ENCODE measurements at regions not wholly inside any gene's neighbourhood (a gene's known extent, or its start where the extent isn't known, plus 50 kb on each side); places are given as distances from the start of the nearest gene placed in this dataset.
"Not testable (repeated sequence)": the region's sequence is repeated elsewhere in the genome, so short reads cannot be mapped to it uniquely, and the experiment has no call there.

- Histone ChIP-seq H3K9me3 (ENCODE audit: control insufficient read depth, low read length) (peaks cover 4% of the 10 kb centered on the region), H3K4me3 (ENCODE audit: low read length) (no peak overlapping the region), H3K9ac (ENCODE audit: low read length) (no peak overlapping the region), H3K4me1 (ENCODE audit: control insufficient read depth, insufficient read depth, low read length) (no peaks in the 10 kb centered on the region), H3K27me3 (replicated peaks; ENCODE audit: control insufficient read depth, insufficient read depth, low read length) (no peaks in the 10 kb centered on the region), H3K36me3 (ENCODE audit: control insufficient read depth, insufficient read depth, low read length, severe bottlenecking) (no peaks in the 10 kb centered on the region)
- no peak for DNase-seq (ENCODE audit: low read depth)
Measured at GRCh38 chr6:6091608-6092002, 84.9 kb upstream of the NRN1 start.

GRCh38 chr6:6090861-6091607 lies 84.3 kb upstream of the NRN1 start:
- Histone ChIP-seq H3K9me3 (ENCODE audit: control insufficient read depth, low read length) (peaks cover 4% of the 10 kb centered on the region), H3K36me3 (ENCODE audit: control insufficient read depth, insufficient read depth, low read length, severe bottlenecking) (no peaks in the 10 kb centered on the region), H3K4me3 (ENCODE audit: low read length) (no peak overlapping the region), H3K9ac (ENCODE audit: low read length) (no peak overlapping the region), H3K4me1 (ENCODE audit: control insufficient read depth, insufficient read depth, low read length) (no peaks in the 10 kb centered on the region), H3K27me3 (replicated peaks; ENCODE audit: control insufficient read depth, insufficient read depth, low read length) (no peaks in the 10 kb centered on the region)
- no peak for DNase-seq (ENCODE audit: low read depth)

GRCh38 chr6:6085928-6086668 lies 79.4 kb upstream of the NRN1 start:
- Histone ChIP-seq H3K36me3 (ENCODE audit: control insufficient read depth, insufficient read depth, low read length, severe bottlenecking) (no peaks in the 10 kb centered on the region), H3K4me3 (ENCODE audit: low read length) (no peak overlapping the region), H3K9me3 (ENCODE audit: control insufficient read depth, low read length) (peaks cover 4% of the 10 kb centered on the region), H3K9ac (ENCODE audit: low read length) (no peak overlapping the region), H3K4me1 (ENCODE audit: control insufficient read depth, insufficient read depth, low read length) (no peaks in the 10 kb centered on the region), H3K27me3 (replicated peaks; ENCODE audit: control insufficient read depth, insufficient read depth, low read length) (no peaks in the 10 kb centered on the region)
- no peak for DNase-seq (ENCODE audit: low read depth)

GRCh38 chr6:6080975-6081374 lies 74.2 kb upstream of the NRN1 start:
- Histone ChIP-seq H3K9ac (ENCODE audit: low read length) (no peak overlapping the region), H3K36me3 (ENCODE audit: control insufficient read depth, insufficient read depth, low read length, severe bottlenecking) (no peaks in the 10 kb centered on the region), H3K9me3 (ENCODE audit: control insufficient read depth, low read length) (no peaks in the 10 kb centered on the region), H3K4me3 (ENCODE audit: low read length) (no peak overlapping the region), H3K27me3 (replicated peaks; ENCODE audit: control insufficient read depth, insufficient read depth, low read length) (no peaks in the 10 kb centered on the region), H3K4me1 (ENCODE audit: control insufficient read depth, insufficient read depth, low read length) (no peaks in the 10 kb centered on the region)
- no peak for DNase-seq (ENCODE audit: low read depth)

- Histone ChIP-seq H3K9me3 (ENCODE audit: control insufficient read depth, low read length) (peaks cover 3% of the 10 kb centered on the region), H3K9ac (ENCODE audit: low read length) (no peak overlapping the region), H3K4me3 (ENCODE audit: low read length) (no peak overlapping the region), H3K4me1 (ENCODE audit: control insufficient read depth, insufficient read depth, low read length) (no peaks in the 10 kb centered on the region), H3K36me3 (ENCODE audit: control insufficient read depth, insufficient read depth, low read length, severe bottlenecking) (no peaks in the 10 kb centered on the region), H3K27me3 (replicated peaks; ENCODE audit: control insufficient read depth, insufficient read depth, low read length) (no peaks in the 10 kb centered on the region)
- no peak for DNase-seq (ENCODE audit: low read depth)
Measured at GRCh38 chr6:6074190-6074589, 67.5 kb upstream of the NRN1 start.

- not testable (repeated sequence) for DNase-seq (ENCODE audit: low read depth); H3K27me3 ChIP-seq (replicated peaks; ENCODE audit: control insufficient read depth, insufficient read depth, low read length); H3K4me1 ChIP-seq (ENCODE audit: control insufficient read depth, insufficient read depth, low read length); H3K36me3 ChIP-seq (ENCODE audit: control insufficient read depth, insufficient read depth, low read length, severe bottlenecking); H3K9ac ChIP-seq (ENCODE audit: low read length); H3K4me3 ChIP-seq (ENCODE audit: low read length)
- peaks cover 15% of the 10 kb centered on the region for H3K9me3 ChIP-seq (ENCODE audit: control insufficient read depth, low read length)
Measured at GRCh38 chr6:6068157-6068556, 61.4 kb upstream of the NRN1 start.

- Histone ChIP-seq H3K9me3 (ENCODE audit: control insufficient read depth, low read length) (peaks cover 6% of the 10 kb centered on the region), H3K4me3 (ENCODE audit: low read length) (no peak overlapping the region), H3K4me1 (ENCODE audit: control insufficient read depth, insufficient read depth, low read length) (peaks cover 5% of the 10 kb centered on the region), H3K36me3 (ENCODE audit: control insufficient read depth, insufficient read depth, low read length, severe bottlenecking) (no peaks in the 10 kb centered on the region), H3K27me3 (replicated peaks; ENCODE audit: control insufficient read depth, insufficient read depth, low read length) (peaks cover 37% of the 10 kb centered on the region), H3K9ac (ENCODE audit: low read length) (no peak overlapping the region)
- DNase-seq (ENCODE audit: low read depth), result no peak
Measured at GRCh38 chr6:6058054-6058444, 51.3 kb upstream of the NRN1 start.

GRCh38 chr6:6057442-6058053 lies 50.8 kb upstream of the NRN1 start:
- peak; percentile 7 for DNase-seq (ENCODE audit: low read depth)
- peaks cover 6% of the 10 kb centered on the region for H3K9me3 ChIP-seq (ENCODE audit: control insufficient read depth, low read length)
- H3K4me3 ChIP-seq (ENCODE audit: low read length), result no peak overlapping the region
- H3K36me3 ChIP-seq (ENCODE audit: control insufficient read depth, insufficient read depth, low read length, severe bottlenecking), result no peaks in the 10 kb centered on the region
- peaks cover 37% of the 10 kb centered on the region for H3K27me3 ChIP-seq (replicated peaks; ENCODE audit: control insufficient read depth, insufficient read depth, low read length)
- peaks cover 5% of the 10 kb centered on the region for H3K4me1 ChIP-seq (ENCODE audit: control insufficient read depth, insufficient read depth, low read length)
- H3K9ac ChIP-seq (ENCODE audit: low read length), result no peak overlapping the region

Data from adipocyte (in vitro differentiated cells).